Right lobe of liver (tissue), 6 donors: ENCODE measurements at regions not wholly inside any gene's neighbourhood (a gene's known extent, or its start where the extent isn't known, plus 50 kb on each side); places are given as distances from the start of the nearest gene placed in this dataset.

ENCODE experiments used
- ATAC-seq, 4 donors: fragments of 200-7000 bp; cut with Tn5 transposase; one replicate each; pipeline ENCODE4 v1.9.1; 2020; ENCODE audit warnings: mild to moderate bottlenecking in 4 of 4, moderate library complexity in 4 of 4
- DNase-seq, 3 donors: peaks; one replicate each; pipeline ENCODE4 v3.0.0-alpha.2; 2020
- H3K27ac ChIP-seq, 3 donors: fragments of 200-600 bp; one replicate each; pipeline ENCODE4 v1.8.0; 2022
- H3K27me3 ChIP-seq, 2 donors: fragments of 200-600 bp; one replicate each; pipeline ENCODE4 v1.8.0; 2022
- H3K36me3 ChIP-seq, 4 donors: fragments of 200-600 bp; sonication (generic) in 1 of 4; one replicate each; pipeline versions ENCODE4 v1.5.1 to v1.8.0; 2017 to 2022; ENCODE audit warnings: control low read depth in 1 of 4
- H3K4me1 ChIP-seq, 4 donors: fragments of 200-600 bp; sonication (generic) in 1 of 4; one replicate each; pipeline versions ENCODE4 v1.5.1 to v1.8.0; 2017 to 2022; ENCODE audit warnings: control low read depth in 1 of 4
- H3K4me3 ChIP-seq, 3 donors: fragments of 200-600 bp; one replicate each; pipeline ENCODE4 v1.8.0; 2022
- H3K9me3 ChIP-seq, 4 donors: fragments of 200-600 bp; sonication (generic) in 1 of 4; one replicate each; pipeline versions ENCODE4 v1.5.1 to v1.8.0; 2017 to 2022; ENCODE audit warnings: control low read depth in 1 of 4
- POLR2A ChIP-seq: fragments of 450-650 bp; IDR thresholded peaks from one replicate; pipeline ENCODE4 v1.6.1; 2017; ENCODE audit warnings: antibody characterized with exemption, mild to moderate bottlenecking
- WGBS: methylation state at CpG from one replicate; pipeline ENCODE4 v1.1.6; 2018; ENCODE audit warnings: low coverage, low lambda C conversion rate; ENCODE audit not compliant: insufficient coverage; ENCODE audit errors: missing lambda C conversion rate; 5-methylcytosine and 5-hydroxymethylcytosine counted together
- intact Hi-C, 2 donors: fragments of 100-400 bp; cut with DNase I; formaldehyde crosslinking; loops; one replicate each; pipeline versions ENCODE4 v1.11.2 to v1.14.1; 2022
- TF ChIP-seq, protein P1 (sequence below), 4 donors: fragments of 200-600 bp in 3 of 4; fragments of 450-650 bp in 1 of 4; IDR thresholded peaks; one replicate each; pipeline versions ENCODE4 v1.5.1 to v1.8.0; 2016 to 2022; ENCODE audit warnings: antibody characterized with exemption in 4 of 4, mild to moderate bottlenecking in 2 of 4
- donor health status: DM: no; HTN: yes; CAD: no.
- donor health status: DM: no; HTN: no; CAD: no.
- donor health status: DM: no; HTN: no; CAD: no.
- donor health status: DM: no; HTN: yes; CAD: no.
- donor health status: DM: no; HTN: yes; CAD: no.

DNA sequence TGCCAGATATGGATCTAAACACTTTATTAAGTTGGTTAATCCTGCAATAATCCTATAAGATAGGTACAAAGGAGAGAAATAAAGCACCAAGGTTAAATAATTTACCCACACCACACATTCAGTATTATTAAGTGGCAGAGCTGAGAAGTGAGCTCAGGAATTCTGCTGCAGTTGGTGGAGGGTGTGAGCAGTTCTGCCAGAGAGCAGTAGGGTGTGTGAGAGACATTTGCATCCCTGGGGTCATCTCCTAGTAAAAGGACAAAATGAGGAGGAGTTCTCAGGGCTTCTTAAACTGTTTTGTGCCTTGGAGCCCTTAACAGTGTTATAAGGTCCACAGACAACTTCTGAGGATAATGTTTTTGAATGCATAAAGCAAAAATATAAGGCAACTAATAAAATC, 484.5 kb downstream of the TAFA4 start:
- no peaks in the 10 kb centered on the region for H3K4me1 ChIP-seq
- no peak overlapping the region for H3K27ac ChIP-seq
- intact Hi-C loops: no loop called here
- no peaks in the 10 kb centered on the region for H3K27me3 ChIP-seq
- H3K9me3 ChIP-seq: no peaks in the 10 kb centered on the region
- DNase-seq: no peak
- no peaks in the 10 kb centered on the region for H3K36me3 ChIP-seq
- H3K4me3 ChIP-seq: no peak overlapping the region
- ATAC-seq: no peak
- no peak for TF ChIP-seq POLR2A
- TF ChIP-seq, protein P1, sequence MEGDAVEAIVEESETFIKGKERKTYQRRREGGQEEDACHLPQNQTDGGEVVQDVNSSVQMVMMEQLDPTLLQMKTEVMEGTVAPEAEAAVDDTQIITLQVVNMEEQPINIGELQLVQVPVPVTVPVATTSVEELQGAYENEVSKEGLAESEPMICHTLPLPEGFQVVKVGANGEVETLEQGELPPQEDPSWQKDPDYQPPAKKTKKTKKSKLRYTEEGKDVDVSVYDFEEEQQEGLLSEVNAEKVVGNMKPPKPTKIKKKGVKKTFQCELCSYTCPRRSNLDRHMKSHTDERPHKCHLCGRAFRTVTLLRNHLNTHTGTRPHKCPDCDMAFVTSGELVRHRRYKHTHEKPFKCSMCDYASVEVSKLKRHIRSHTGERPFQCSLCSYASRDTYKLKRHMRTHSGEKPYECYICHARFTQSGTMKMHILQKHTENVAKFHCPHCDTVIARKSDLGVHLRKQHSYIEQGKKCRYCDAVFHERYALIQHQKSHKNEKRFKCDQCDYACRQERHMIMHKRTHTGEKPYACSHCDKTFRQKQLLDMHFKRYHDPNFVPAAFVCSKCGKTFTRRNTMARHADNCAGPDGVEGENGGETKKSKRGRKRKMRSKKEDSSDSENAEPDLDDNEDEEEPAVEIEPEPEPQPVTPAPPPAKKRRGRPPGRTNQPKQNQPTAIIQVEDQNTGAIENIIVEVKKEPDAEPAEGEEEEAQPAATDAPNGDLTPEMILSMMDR (IDR thresholded peaks at IDR 0.05): no peak

DNA sequence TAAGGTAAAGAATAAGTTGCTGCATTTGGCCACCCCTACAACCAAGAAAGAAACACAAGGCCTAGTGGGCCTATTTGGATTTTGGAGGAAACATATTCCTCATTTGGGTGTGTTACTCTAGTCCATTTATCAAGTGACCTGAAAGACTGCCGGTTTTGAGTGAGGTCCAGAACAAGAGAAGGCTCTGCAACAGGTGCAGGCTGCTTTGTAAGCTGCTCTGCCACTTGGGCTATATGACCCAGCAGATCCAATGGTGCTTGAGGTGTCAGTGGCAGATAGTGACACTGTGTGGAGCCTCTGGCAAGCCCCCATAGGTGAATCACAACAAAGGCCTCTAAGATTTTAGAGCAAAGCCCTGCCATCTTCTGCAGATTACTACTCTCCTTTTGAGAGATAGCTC, 491.3 kb downstream of the TAFA4 start:
- no peak overlapping the region for H3K4me3 ChIP-seq
- H3K4me1 ChIP-seq: no peaks in the 10 kb centered on the region
- 60% methylated on average over 1 of the region's 1 CpG for WGBS
- TF ChIP-seq POLR2A: no peak
- TF ChIP-seq, protein P1 (IDR thresholded peaks at IDR 0.05): no peak
- no peaks in the 10 kb centered on the region for H3K9me3 ChIP-seq
- no peaks in the 10 kb centered on the region for H3K27me3 ChIP-seq
- intact Hi-C loops: no loop called here
- H3K27ac ChIP-seq: no peak overlapping the region
- no peaks in the 10 kb centered on the region for H3K36me3 ChIP-seq
- DNase-seq (no peak), ATAC-seq (no peak)

DNA sequence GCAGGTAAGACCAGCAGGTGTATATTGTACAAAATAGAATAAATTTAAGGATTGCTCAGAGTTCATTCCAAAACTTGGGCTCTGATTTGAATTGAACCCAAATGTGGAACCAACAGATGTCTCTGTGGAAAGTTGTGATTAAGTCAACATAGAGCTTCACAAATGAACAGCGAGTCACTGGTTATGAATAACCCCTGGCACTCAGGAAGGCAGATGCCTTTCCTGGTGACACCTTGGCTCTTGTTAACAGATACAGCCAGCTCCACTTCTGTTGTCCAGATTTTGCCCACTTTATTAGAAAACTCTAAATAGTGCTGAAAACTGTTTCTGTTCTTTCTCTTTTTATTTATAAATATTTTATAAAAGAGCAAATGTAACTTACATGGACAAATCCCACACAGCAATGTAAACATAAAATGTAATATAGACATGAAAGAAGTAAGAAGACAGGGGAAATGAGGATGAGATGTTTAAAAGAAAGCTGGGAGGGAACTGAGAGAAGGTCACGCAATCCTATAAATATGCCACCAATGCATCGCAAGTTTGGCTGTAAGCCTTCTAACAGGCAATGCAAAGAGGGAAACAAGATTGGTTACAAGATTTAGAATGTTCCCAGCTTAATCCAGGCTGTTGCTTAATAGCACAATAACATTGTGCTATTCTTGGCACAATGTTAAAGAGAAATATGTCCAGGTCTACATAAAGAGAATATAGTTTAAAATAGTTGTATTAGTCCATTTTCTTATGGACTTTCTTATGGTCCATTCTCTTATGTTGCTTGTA, 495.5 kb downstream of the TAFA4 start:
- Histone ChIP-seq H3K4me3 (no peak overlapping the region), H3K4me1 (no peaks in the 10 kb centered on the region), H3K36me3 (no peaks in the 10 kb centered on the region), H3K27me3 (no peaks in the 10 kb centered on the region), H3K27ac (no peak overlapping the region), H3K9me3 (no peaks in the 10 kb centered on the region)
- intact Hi-C loops: no loop called here
- 89% methylated on average over 3 of the region's 3 CpGs for WGBS
- TF ChIP-seq, protein P1 (IDR thresholded peaks at IDR 0.05): no peak
- TF ChIP-seq POLR2A: no peak
- DNase-seq: no peak
- no peak for ATAC-seq

DNA sequence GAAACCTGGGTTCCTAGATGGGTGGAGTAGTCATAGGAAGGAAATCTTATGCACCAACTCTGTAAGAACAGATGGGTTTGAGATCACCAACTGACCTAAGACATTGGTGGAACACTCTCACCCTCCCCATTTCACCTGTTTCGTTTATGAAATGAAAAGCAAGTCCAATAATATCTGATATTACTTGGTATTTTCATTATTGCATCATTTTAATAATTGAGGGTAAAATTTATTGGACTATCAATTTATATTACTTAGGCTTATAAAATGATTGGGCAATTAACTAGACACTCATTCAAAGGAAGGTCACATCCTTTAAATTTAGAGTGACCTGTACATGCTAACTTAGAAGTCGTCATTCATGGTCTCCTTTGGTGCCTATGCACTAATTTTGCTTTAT, 503.9 kb downstream of the TAFA4 start:
- Histone ChIP-seq H3K36me3 (no peaks in the 10 kb centered on the region), H3K4me1 (no peaks in the 10 kb centered on the region), H3K9me3 (no peaks in the 10 kb centered on the region), H3K4me3 (no peak overlapping the region), H3K27me3 (no peaks in the 10 kb centered on the region), H3K27ac (no peak overlapping the region)
- DNase-seq (no peak), ATAC-seq (no peak)
- TF ChIP-seq, protein P1 (IDR thresholded peaks at IDR 0.05): no peak
- no peak for TF ChIP-seq POLR2A
- intact Hi-C loops: no loop called here
- 42% methylated on average over 2 of the region's 2 CpGs for WGBS
